GM12873 (cell line): ENCODE measurements at regions not wholly inside any gene's neighbourhood (a gene's known extent, or its start where the extent isn't known, plus 50 kb on each side); places are given as distances from the start of the nearest gene placed in this dataset.

Source experiments
- TF ChIP-seq, protein P1 (sequence below): IDR thresholded peaks from 2 replicates; pipeline ENCODE4 v1.5.1; 2012; ENCODE audit warnings: low read depth, mild to moderate bottlenecking, moderate library complexity, low read length, control low read depth; ENCODE audit not compliant: insufficient read depth; ENCODE audit errors: missing control alignments

DNA sequence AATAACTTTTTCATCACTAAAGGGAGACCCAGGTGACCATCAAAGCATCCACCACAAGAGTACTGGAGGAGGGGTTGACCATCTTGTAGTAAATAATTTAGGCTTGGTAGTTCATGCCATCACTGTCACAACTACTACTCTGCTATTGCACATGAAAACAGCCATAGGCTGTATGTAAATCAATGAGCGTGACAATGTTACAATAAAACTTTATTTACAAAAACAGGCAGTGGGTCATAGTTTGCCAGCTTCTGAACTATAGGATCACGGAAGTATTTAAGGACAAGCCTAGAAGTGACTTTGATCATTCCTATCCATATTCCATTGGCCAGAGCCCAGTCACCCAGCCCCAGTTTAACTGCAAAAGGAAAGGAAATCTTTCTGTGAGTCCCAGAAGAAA lies 153.4 kb downstream of the NUAK1 start:
- TF ChIP-seq, protein P1, sequence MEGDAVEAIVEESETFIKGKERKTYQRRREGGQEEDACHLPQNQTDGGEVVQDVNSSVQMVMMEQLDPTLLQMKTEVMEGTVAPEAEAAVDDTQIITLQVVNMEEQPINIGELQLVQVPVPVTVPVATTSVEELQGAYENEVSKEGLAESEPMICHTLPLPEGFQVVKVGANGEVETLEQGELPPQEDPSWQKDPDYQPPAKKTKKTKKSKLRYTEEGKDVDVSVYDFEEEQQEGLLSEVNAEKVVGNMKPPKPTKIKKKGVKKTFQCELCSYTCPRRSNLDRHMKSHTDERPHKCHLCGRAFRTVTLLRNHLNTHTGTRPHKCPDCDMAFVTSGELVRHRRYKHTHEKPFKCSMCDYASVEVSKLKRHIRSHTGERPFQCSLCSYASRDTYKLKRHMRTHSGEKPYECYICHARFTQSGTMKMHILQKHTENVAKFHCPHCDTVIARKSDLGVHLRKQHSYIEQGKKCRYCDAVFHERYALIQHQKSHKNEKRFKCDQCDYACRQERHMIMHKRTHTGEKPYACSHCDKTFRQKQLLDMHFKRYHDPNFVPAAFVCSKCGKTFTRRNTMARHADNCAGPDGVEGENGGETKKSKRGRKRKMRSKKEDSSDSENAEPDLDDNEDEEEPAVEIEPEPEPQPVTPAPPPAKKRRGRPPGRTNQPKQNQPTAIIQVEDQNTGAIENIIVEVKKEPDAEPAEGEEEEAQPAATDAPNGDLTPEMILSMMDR, result no peak

DNA sequence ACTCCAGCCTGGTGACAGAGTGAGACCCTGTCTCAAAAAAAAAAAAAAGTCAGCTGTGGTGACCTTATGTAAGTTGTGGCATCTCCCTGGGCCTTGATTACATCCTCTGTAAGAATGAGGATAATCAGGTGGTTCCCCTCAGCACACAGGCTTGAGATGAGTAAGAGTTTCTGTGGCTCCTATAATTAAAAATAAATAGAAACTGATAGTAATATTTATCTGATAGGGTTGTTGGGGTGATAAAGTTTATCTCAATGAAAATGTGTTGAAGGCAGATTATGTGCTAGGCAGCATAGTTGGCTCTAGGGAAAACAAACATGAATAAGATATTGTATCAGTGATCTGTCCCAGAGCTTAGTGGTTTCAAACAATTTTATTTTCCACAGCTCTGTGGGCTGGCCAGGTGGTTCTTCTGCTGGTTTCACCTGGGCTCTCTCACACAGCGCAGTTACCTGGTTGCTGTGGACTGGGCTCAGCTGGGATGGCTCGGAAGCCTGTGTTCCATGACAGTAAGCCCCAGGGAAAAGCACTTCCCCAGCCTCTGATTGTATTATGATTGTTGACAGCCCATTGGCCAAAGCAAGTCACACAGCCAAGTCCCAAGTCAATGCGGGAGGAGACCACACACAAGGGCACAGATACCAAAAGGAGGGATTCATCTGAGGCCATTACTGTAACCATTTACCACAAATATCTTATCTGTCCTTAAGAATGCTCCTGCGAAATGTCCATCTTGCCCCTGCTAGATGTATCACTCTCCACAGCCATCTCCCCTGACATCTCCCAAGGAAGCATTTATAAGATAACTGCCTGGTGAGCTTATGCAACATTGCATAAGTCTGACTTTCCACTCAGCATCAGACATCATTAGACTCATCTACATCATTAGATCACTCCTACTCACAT lies 151.7 kb downstream of the NUAK1 start:
- TF ChIP-seq, protein P1, result no peak

DNA sequence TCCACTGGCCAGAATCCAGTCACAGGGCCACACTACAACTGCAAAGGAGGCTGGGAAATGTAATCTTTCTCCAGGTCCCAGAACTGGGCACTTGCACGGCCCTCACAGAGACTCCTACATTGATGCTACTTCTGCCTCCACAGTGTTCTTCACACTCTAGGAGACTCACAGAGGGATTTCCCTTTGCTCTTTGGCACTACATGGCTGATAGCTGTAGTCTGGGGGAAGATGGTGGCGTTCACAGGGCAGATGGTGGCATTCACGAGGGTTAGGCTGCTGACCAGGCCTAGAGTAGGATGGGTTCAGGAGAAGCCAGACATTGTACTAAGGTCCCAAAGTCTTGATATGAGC lies 151.1 kb downstream of the NUAK1 start:
- TF ChIP-seq, protein P1, result no peak

DNA sequence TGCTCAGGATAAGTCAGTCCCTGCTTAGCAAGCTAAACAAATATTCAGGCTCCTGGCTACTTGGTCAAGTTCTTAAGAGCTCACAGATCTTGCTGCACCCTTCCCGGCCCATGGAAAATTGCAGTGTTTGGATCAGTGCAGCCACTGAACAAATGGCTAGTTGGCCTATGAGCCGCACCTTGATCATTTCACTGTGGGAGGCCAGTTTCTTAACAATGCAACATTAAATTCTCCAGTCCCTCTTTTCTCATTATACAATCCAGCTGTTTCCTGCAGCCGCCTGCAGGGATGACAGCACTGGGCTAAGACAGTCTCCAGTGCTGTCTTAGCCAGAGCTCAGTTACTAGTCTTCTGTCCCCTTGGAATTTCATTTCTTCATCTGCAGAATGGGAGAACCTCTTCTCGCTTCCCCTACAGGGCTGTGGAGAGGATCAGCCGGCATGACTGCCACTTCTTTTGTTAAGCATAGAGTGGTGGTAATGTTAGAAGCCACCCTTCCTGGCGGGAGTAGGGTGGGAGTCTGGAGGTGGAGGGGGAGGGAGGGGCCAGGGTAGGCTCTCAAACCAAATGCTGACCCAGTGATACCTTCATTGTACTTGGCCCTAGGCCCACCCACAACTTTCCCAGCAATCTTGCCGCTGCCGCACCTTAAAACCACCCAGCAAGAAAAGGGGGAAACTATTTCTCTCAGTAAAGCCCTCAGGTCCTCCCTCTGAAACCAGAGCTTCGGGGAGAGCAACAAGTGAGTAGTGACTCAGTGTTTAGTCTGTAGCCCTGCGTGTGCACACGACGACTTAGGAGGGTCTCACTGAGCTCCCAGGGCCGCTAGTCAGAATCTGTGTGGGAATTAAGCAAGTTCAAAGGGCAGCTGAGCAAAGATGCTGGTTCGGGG lies 145.7 kb downstream of the NUAK1 start:
- TF ChIP-seq, protein P1, result no peak

DNA sequence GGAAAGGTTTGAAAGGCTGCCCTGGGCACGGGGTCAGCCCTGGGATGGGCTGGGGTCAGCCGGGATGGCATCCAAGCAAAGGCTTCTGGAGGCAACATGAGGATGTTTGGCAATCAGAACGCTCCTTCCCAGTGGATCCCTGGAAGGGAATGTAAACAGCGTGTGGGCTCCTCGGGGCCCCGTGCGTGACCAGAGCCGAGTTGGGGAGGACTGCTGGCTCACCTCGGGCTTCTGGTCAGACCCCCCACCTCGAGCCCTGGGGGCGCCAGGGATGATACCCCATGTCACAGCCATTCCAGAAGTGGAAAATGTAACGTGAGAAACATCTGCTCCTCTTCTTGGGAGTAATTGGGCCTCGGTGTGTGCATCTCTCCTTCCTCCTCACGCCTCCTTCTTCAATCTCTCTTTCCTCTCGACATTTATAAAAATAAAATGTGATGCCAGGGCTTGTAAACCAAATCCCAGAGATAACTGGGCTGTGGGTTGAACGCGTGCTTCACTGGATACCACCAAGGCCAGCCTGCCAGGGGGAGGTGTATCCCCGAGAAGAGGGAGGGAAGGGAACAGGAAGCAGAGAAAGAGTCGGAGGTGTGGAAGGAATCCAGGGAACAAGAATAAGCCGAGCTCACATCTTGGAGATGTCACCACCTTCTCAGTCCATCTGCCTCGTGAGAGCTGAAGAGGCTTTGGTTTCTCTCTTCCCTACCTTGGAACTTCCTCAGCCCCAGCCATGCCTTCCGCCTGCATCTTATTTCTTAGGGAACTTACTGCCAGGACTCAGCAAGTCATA lies 144.8 kb downstream of the NUAK1 start:
- TF ChIP-seq, protein P1, result no peak

DNA sequence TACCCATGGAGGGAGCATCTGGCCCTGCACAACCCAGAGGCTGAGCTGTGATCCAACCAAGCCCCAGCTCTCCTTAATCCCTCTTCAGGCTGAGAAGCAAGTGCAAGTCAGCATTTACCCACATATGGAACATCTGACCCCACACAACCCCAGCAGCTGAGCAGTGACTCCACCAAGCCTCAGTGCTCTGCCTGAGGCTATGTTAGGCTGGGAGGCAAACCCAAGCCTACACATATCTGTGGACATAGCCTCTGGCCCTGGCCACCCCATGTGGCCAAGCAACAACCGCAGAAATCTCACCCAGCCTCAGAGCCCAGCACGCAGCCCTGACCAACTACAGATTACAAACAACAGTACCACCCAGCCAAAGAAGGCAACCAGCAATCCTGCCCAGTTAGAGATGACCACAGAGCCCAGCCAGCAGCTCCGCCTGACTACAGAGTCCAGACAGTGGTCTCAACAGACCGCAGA lies 142.8 kb downstream of the NUAK1 start:
- TF ChIP-seq, protein P1, result no peak
